Heart left ventricle (tissue), 16 donors: ENCODE measurements at regions not wholly inside any gene's neighbourhood (a gene's known extent, or its start where the extent isn't known, plus 50 kb on each side); places are given as distances from the start of the nearest gene placed in this dataset.

Experiments
- ATAC-seq, 4 donors: fragments of 200-7000 bp; cut with Tn5 transposase; one replicate each; pipeline ENCODE4 v1.9.1; 2020 to 2022; ENCODE audit warnings: moderate library complexity in 4 of 4, mild to moderate bottlenecking in 3 of 4, moderate number of reproducible peaks in 1 of 4
- DNase-seq, 5 donors: peaks; one replicate each; pipeline ENCODE4 v3.0.0-alpha.2; 2020
- H3K27ac ChIP-seq, 12 donors: fragments of 200-600 bp; sonication (generic) in 4 of 12; one replicate each; pipeline versions ENCODE4 v1.5.0 to v1.8.0; 2016 to 2022; ENCODE audit warnings: mild to moderate bottlenecking in 2 of 12
- H3K27me3 ChIP-seq, 9 donors: fragments of 200-600 bp; sonication (generic) in 2 of 9; one replicate each; pipeline versions ENCODE4 v1.5.1 to v1.8.0; 2016 to 2022; ENCODE audit warnings: mild to moderate bottlenecking in 3 of 9
- H3K36me3 ChIP-seq, 9 donors: fragments of 200-600 bp; sonication (generic) in 2 of 9; one replicate each; pipeline versions ENCODE4 v1.5.0 to v1.8.0; 2018 to 2022; ENCODE audit warnings: mild to moderate bottlenecking in 2 of 9
- H3K4me1 ChIP-seq, 12 donors: fragments of 200-600 bp; sonication (generic) in 4 of 12; one replicate each; pipeline versions ENCODE4 v1.5.0 to v1.8.0; 2016 to 2022; ENCODE audit warnings: mild to moderate bottlenecking in 3 of 12
- H3K4me3 ChIP-seq, 12 donors: fragments of 200-600 bp; sonication (generic) in 4 of 12; one replicate each; pipeline versions ENCODE4 v1.5.0 to v1.8.0; 2017 to 2022; ENCODE audit warnings: mild to moderate bottlenecking in 9 of 12, moderate library complexity in 4 of 12
- H3K9me3 ChIP-seq, 12 donors: fragments of 200-600 bp; sonication (generic) in 4 of 12; one replicate each; pipeline versions ENCODE4 v1.5.0 to v1.8.0; 2016 to 2022; ENCODE audit warnings: mild to moderate bottlenecking in 1 of 12
- POLR2A ChIP-seq, 2 donors: fragments of 450-650 bp; IDR thresholded peaks; one replicate each; pipeline ENCODE4 v1.6.1; 2017; ENCODE audit warnings: antibody characterized with exemption in 2 of 2, mild to moderate bottlenecking in 2 of 2, moderate library complexity in 2 of 2
- WGBS, 4 donors: extraction: QIAGEN DNeasy Blood & Tissue Kit in 2 of 4; methylation state at CpG; one replicate each; pipeline versions ENCODE4 v1.1.5 to v1.1.7; 2013 to 2018; 5-methylcytosine and 5-hydroxymethylcytosine counted together
- intact Hi-C, 10 donors: fragments of 100-400 bp; cut with DNase I; formaldehyde crosslinking; loops; one replicate each; pipeline versions ENCODE4 v1.11.1 to v1.14.2; 2022
- TF ChIP-seq, protein P1 (sequence below), 12 donors: fragments of 200-600 bp; sonication (generic) in 4 of 12; IDR thresholded peaks; one replicate each; pipeline versions ENCODE4 v1.5.0 to v1.8.0; 2018 to 2022; ENCODE audit warnings: antibody characterized with exemption in 12 of 12, mild to moderate bottlenecking in 5 of 12
- donor health status: ischemic (EF 13 %, LVEDD 7.1; RV severe dilation, severe dysfunction).
- donor health status: healthy with polysubstance abuse.
- donor health status: DM: no; HTN: yes; CAD: no.
- donor health status: DM: no; HTN: no; CAD: no.
- donor health status: ischemic (EF 25% LVEDD 6.9; RV normal size, moderate dysfunction).
- donor health status: ischemic (EF 25% LVEDD 5.7; RV mildly dilated, moderate dysfunction).
- donor health status: healthy.
- donor health status: DM: yes; HTN: yes; CAD: no.
- donor health status: ischemic (EF 35%, LVEDD 5.7; RV mildly dilated, moderate dysfunction).
- donor health status: nonischemic (EF 11% LVEDD 7.7; RV severe dilation, severe dysfunction).
- donor health status: DM: yes; HTN: yes; CAD: no.
- donor health status: PGD.
- donor health status: ischemic (EF 29% LVEDD 5.4; RV normal size, mild dysfunction).
- donor health status: nonischemic (EF 23%, LVEDD 6.1; RV moderate dilation, normal function).

DNA sequence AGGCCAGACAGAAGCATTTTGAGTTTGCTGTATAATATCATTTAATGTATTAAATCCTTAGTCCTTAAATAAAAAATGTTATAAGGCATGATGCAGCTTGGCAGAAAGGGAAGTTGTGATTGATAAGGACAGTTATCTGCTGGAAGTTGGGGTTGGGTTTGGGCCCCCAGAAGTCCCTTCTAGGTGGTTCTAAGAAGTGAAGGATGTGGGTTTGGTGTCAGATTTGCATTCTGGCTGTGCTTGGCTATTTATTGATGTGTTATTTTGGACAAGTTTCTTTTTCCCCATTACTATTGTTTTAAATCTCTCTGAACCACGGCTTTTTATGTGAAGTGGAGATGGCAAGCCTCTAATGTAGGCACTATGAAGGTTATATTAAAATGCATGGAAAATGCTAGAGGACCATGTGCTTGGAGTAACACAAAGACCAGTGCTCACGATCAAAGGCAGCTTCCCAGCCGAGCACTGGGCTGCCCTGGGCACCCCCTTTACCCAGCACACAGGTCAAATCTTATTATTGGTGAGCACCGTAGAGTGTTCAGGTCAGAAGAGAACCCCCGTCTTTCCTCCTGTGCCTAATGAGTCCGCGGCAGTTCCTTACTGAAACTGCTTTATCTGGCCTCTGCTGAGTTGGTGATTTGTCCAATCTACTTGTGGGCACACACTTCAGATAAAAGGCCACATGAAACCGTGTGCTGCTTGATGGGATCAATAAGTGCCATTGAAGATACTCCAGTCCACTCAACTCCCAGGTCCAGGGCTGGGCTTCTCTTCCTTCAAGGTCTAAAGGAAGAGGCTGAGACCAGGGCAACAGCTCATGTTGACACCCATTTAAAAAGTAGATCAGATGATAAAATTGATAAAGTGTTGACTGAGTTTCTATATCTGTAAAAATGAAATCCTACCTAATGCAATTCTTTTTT is 212.0 kb downstream of the PRDM2 start:
- intact Hi-C loops, result no loop called here

GRCh38 chr1:13913396-13913795 is 213.4 kb downstream of the PRDM2 start:
- ATAC-seq, result no peak
- TF ChIP-seq, protein P1, sequence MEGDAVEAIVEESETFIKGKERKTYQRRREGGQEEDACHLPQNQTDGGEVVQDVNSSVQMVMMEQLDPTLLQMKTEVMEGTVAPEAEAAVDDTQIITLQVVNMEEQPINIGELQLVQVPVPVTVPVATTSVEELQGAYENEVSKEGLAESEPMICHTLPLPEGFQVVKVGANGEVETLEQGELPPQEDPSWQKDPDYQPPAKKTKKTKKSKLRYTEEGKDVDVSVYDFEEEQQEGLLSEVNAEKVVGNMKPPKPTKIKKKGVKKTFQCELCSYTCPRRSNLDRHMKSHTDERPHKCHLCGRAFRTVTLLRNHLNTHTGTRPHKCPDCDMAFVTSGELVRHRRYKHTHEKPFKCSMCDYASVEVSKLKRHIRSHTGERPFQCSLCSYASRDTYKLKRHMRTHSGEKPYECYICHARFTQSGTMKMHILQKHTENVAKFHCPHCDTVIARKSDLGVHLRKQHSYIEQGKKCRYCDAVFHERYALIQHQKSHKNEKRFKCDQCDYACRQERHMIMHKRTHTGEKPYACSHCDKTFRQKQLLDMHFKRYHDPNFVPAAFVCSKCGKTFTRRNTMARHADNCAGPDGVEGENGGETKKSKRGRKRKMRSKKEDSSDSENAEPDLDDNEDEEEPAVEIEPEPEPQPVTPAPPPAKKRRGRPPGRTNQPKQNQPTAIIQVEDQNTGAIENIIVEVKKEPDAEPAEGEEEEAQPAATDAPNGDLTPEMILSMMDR (IDR thresholded peaks at IDR 0.05), result no peak
- TF ChIP-seq POLR2A (IDR thresholded peaks at IDR 0.05), result no peak
- no peak overlapping the region for H3K4me3 ChIP-seq
- WGBS, 4 donors, result 67 to 100% (median 96%) methylated on average over 1 of the region's 1 CpG
- intact Hi-C loops, result no loop called here
- no peaks in the 10 kb centered on the region for H3K4me1 ChIP-seq
- no peak for DNase-seq
- no peaks in the 10 kb centered on the region for H3K9me3 ChIP-seq
- no peak overlapping the region for H3K27ac ChIP-seq
- peaks cover 0 to 9% (median 0%) of the 10 kb centered on the region in 9 donors for H3K27me3 ChIP-seq
- no peaks in the 10 kb centered on the region for H3K36me3 ChIP-seq

More for the DNA sequence above, 212.0 kb downstream of the PRDM2 start:
- no peak for DNase-seq
- H3K27ac ChIP-seq, result no peak overlapping the region
- H3K36me3 ChIP-seq, result no peaks in the 10 kb centered on the region
- TF ChIP-seq POLR2A (IDR thresholded peaks at IDR 0.05), result no peak
- TF ChIP-seq, protein P1 (IDR thresholded peaks at IDR 0.05), result no peak
- H3K27me3 ChIP-seq, result peaks cover 0 to 9% (median 0%) of the 10 kb centered on the region in 9 donors
- H3K4me3 ChIP-seq, result no peak overlapping the region
- no peaks in the 10 kb centered on the region for H3K4me1 ChIP-seq
- ATAC-seq, result no peak
- 60 to 66% (median 65%) methylated on average over 8 of the region's 8 CpGs for WGBS, 4 donors
- no peaks in the 10 kb centered on the region for H3K9me3 ChIP-seq

DNA sequence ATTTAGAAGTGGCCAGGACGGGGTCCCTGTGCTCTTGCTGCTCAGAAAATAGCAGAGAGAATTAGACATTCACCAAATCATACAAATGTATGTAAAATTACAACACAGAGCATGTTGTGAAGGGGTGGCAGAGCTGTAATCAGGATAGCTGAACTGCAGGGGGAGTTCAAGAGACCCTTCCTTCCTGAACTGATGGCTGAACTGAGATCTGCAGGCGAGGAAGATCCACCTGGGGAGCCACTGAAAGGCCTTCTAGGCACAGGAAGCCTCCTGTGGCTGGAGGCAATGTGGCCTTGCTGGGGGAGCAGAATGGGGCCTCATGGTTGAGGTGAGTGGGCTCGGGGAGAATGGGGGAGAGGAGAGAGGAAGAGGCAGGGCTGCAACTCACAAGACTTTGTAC is 216.5 kb downstream of the PRDM2 start:
- H3K4me3 ChIP-seq, result no peak overlapping the region
- no peak for ATAC-seq
- no peak for TF ChIP-seq POLR2A (IDR thresholded peaks at IDR 0.05)
- TF ChIP-seq, protein P1 (IDR thresholded peaks at IDR 0.05), result no peak

GRCh38 chr1:13917607-13918006 is 217.6 kb downstream of the PRDM2 start:
- no peak for TF ChIP-seq POLR2A (IDR thresholded peaks at IDR 0.05)
- TF ChIP-seq, protein P1 (IDR thresholded peaks at IDR 0.05), result no peak
- intact Hi-C loops, result no loop called here
- Histone ChIP-seq H3K4me1 (no peaks in the 10 kb centered on the region), H3K4me3 (no peak overlapping the region), H3K27ac (no peak overlapping the region), H3K27me3 (peaks cover 0 to 7% (median 0%) of the 10 kb centered on the region in 9 donors), H3K36me3 (no peaks in the 10 kb centered on the region), H3K9me3 (peaks cover 0 to 17% (median 0%) of the 10 kb centered on the region in 12 donors)
- WGBS, 4 donors, result 43 to 58% (median 47%) methylated on average over 2 of the region's 2 CpGs
- ATAC-seq (no peak), DNase-seq (no peak)

More for the DNA sequence above, 216.5 kb downstream of the PRDM2 start:
- WGBS, 4 donors, result 57 to 68% (median 63%) methylated on average over 3 of the region's 3 CpGs
- no peaks in the 10 kb centered on the region for H3K4me1 ChIP-seq
- intact Hi-C loops, result no loop called here
- no peak for DNase-seq
- peaks cover 0 to 17% (median 0%) of the 10 kb centered on the region in 12 donors for H3K9me3 ChIP-seq
- H3K27ac ChIP-seq, result no peak overlapping the region
- H3K27me3 ChIP-seq, result peaks cover 0 to 9% (median 0%) of the 10 kb centered on the region in 9 donors
- H3K36me3 ChIP-seq, result no peaks in the 10 kb centered on the region
